ENCODE measurements at regions not wholly inside any gene's neighbourhood (a gene's known extent, or its start where the extent isn't known, plus 50 kb on each side); places are given as distances from the start of the nearest gene placed in this dataset.

GRCh38 chr9:102867488-102867887 is 127.6 kb upstream of the CYLC2 start:
- TF ChIP-seq, protein P1, sequence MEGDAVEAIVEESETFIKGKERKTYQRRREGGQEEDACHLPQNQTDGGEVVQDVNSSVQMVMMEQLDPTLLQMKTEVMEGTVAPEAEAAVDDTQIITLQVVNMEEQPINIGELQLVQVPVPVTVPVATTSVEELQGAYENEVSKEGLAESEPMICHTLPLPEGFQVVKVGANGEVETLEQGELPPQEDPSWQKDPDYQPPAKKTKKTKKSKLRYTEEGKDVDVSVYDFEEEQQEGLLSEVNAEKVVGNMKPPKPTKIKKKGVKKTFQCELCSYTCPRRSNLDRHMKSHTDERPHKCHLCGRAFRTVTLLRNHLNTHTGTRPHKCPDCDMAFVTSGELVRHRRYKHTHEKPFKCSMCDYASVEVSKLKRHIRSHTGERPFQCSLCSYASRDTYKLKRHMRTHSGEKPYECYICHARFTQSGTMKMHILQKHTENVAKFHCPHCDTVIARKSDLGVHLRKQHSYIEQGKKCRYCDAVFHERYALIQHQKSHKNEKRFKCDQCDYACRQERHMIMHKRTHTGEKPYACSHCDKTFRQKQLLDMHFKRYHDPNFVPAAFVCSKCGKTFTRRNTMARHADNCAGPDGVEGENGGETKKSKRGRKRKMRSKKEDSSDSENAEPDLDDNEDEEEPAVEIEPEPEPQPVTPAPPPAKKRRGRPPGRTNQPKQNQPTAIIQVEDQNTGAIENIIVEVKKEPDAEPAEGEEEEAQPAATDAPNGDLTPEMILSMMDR (IDR thresholded peaks at IDR 0.05) = no peak
- TF ChIP-seq POLR2A (IDR thresholded peaks at IDR 0.05) = no peak

Measured in uterus (tissue), 2 donors.